ENCODE measurements at regions not wholly inside any gene's neighbourhood (a gene's known extent, or its start where the extent isn't known, plus 50 kb on each side); places are given as distances from the start of the nearest gene placed in this dataset.

- Histone ChIP-seq H3K4me3 (ENCODE audit: insufficient read depth, low read depth, low read length) (no peak overlapping the region), H3K9ac (ENCODE audit: low read length) (no peak overlapping the region), H3K27me3 (ENCODE audit: insufficient read depth, low read length) (no peaks in the 10 kb centered on the region), H3K4me2 (ENCODE audit: low read length) (no peak overlapping the region), H3K79me2 (ENCODE audit: insufficient read depth, low read length) (no peaks in the 10 kb centered on the region), H3K36me3 (ENCODE audit: insufficient read depth, low read length) (no peaks in the 10 kb centered on the region), H4K20me1 (ENCODE audit: insufficient read depth, low read length) (no peaks in the 10 kb centered on the region), H2AFZ (ENCODE audit: low read depth, low read length) (no peak overlapping the region), H3K9me3 (ENCODE audit: insufficient read depth, low read depth, low read length) (no peaks in the 10 kb centered on the region), H3K4me1 (ENCODE audit: insufficient read depth, low read length) (no peaks in the 10 kb centered on the region), H3K27ac (ENCODE audit: low read depth, low read length) (no peak overlapping the region)
- no peak for DNase-seq (ENCODE audit: low read depth)
- Mint-ChIP-seq H3K36me3 (ENCODE audit: low read depth, unreplicated experiment) (no peaks in the 10 kb centered on the region), H3K27me3 (ENCODE audit: low read depth, unreplicated experiment) (peaks cover 1% of the 10 kb centered on the region), H3K27ac (ENCODE audit: unreplicated experiment) (no peak overlapping the region), H3K4me1 (ENCODE audit: low read depth, unreplicated experiment) (no peaks in the 10 kb centered on the region), H3K9me3 (ENCODE audit: unreplicated experiment) (no peaks in the 10 kb centered on the region), H3K4me3 (ENCODE audit: unreplicated experiment) (no peak overlapping the region)
- no peak for TF ChIP-seq EZH2 (IDR thresholded peaks at IDR 0.05; ENCODE audit: insufficient read depth, low read length)
- no peak for TF ChIP-seq CTCF (IDR thresholded peaks at IDR 0.05; ENCODE audit: insufficient read depth, low read depth, low read length)
- no peak for FAIRE-seq
These were observed 135.2 kb upstream of the DLX6 start for GRCh38 chr7:96870185-96870584.

GRCh38 chr7:96870934-96871333 lies 134.4 kb upstream of the DLX6 start:
- Histone ChIP-seq H3K4me2 (ENCODE audit: low read length) (no peak overlapping the region), H4K20me1 (ENCODE audit: insufficient read depth, low read length) (no peaks in the 10 kb centered on the region), H3K4me1 (ENCODE audit: insufficient read depth, low read length) (no peaks in the 10 kb centered on the region), H3K79me2 (ENCODE audit: insufficient read depth, low read length) (no peaks in the 10 kb centered on the region), H3K9ac (ENCODE audit: low read length) (no peak overlapping the region), H3K27me3 (ENCODE audit: insufficient read depth, low read length) (no peaks in the 10 kb centered on the region), H3K4me3 (ENCODE audit: insufficient read depth, low read depth, low read length) (no peak overlapping the region), H2AFZ (ENCODE audit: low read depth, low read length) (no peak overlapping the region), H3K36me3 (ENCODE audit: insufficient read depth, low read length) (no peaks in the 10 kb centered on the region), H3K9me3 (ENCODE audit: insufficient read depth, low read depth, low read length) (no peaks in the 10 kb centered on the region), H3K27ac (ENCODE audit: low read depth, low read length) (no peak overlapping the region)
- Mint-ChIP-seq H3K27me3 (ENCODE audit: low read depth, unreplicated experiment) (peaks cover 1% of the 10 kb centered on the region), H3K4me3 (ENCODE audit: unreplicated experiment) (no peak overlapping the region), H3K36me3 (ENCODE audit: low read depth, unreplicated experiment) (no peaks in the 10 kb centered on the region), H3K4me1 (ENCODE audit: low read depth, unreplicated experiment) (no peaks in the 10 kb centered on the region), H3K9me3 (ENCODE audit: unreplicated experiment) (no peaks in the 10 kb centered on the region), H3K27ac (ENCODE audit: unreplicated experiment) (no peak overlapping the region)
- TF ChIP-seq CTCF (IDR thresholded peaks at IDR 0.05; ENCODE audit: insufficient read depth, low read depth, low read length) (no peak), EZH2 (IDR thresholded peaks at IDR 0.05; ENCODE audit: insufficient read depth, low read length) (no peak)
- FAIRE-seq (no peak), DNase-seq (ENCODE audit: low read depth) (no peak)

GRCh38 chr7:96887426-96887825 lies 117.9 kb upstream of the DLX6 start:
- no peak overlapping the region for H3K4me2 ChIP-seq (ENCODE audit: low read length)
- no peaks in the 10 kb centered on the region for H3K9me3 ChIP-seq (ENCODE audit: insufficient read depth, low read depth, low read length)
- Mint-ChIP-seq H3K9me3 (ENCODE audit: unreplicated experiment) (no peaks in the 10 kb centered on the region), H3K4me3 (ENCODE audit: unreplicated experiment) (no peak overlapping the region), H3K27ac (ENCODE audit: unreplicated experiment) (no peak overlapping the region), H3K4me1 (ENCODE audit: low read depth, unreplicated experiment) (peaks cover 7% of the 10 kb centered on the region), H3K27me3 (ENCODE audit: low read depth, unreplicated experiment) (peaks cover 2% of the 10 kb centered on the region), H3K36me3 (ENCODE audit: low read depth, unreplicated experiment) (no peaks in the 10 kb centered on the region)
- H3K9ac ChIP-seq (ENCODE audit: low read length), result no peak overlapping the region
- no peak overlapping the region for H2AFZ ChIP-seq (ENCODE audit: low read depth, low read length)
- TF ChIP-seq EZH2 (IDR thresholded peaks at IDR 0.05; ENCODE audit: insufficient read depth, low read length), result no peak
- no peak for TF ChIP-seq CTCF (IDR thresholded peaks at IDR 0.05; ENCODE audit: insufficient read depth, low read depth, low read length)
- H4K20me1 ChIP-seq (ENCODE audit: insufficient read depth, low read length), result no peaks in the 10 kb centered on the region
- H3K4me3 ChIP-seq (ENCODE audit: insufficient read depth, low read depth, low read length), result no peak overlapping the region
- H3K4me1 ChIP-seq (ENCODE audit: insufficient read depth, low read length), result no peaks in the 10 kb centered on the region
- no peaks in the 10 kb centered on the region for H3K36me3 ChIP-seq (ENCODE audit: insufficient read depth, low read length)
- DNase-seq (ENCODE audit: low read depth) (no peak), FAIRE-seq (no peak)
- H3K27ac ChIP-seq (ENCODE audit: low read depth, low read length), result no peak overlapping the region
- no peaks in the 10 kb centered on the region for H3K79me2 ChIP-seq (ENCODE audit: insufficient read depth, low read length)
- no peaks in the 10 kb centered on the region for H3K27me3 ChIP-seq (ENCODE audit: insufficient read depth, low read length)
